Spleen (tissue), 7 donors: ENCODE measurements at regions not wholly inside any gene's neighbourhood (a gene's known extent, or its start where the extent isn't known, plus 50 kb on each side); places are given as distances from the start of the nearest gene placed in this dataset.

Experiments
- CTCF ChIP-seq, 11 experiments: fragments of 200-600 bp in 7 of 11; fragments of 450-650 bp in 4 of 11; sonication (generic) in 4 of 11; IDR thresholded peaks in 8 of 11; conservative IDR thresholded peaks in 3 of 11; 1 replicate in 7 of 11; 2 replicates in 4 of 11; pipeline versions ENCODE4 v1.4.0 to v1.8.0; 2016 to 2021; ENCODE audit warnings: antibody characterized with exemption in 11 of 11, inconsistent platforms in 4 of 11, mild to moderate bottlenecking in 1 of 11
- POLR2A ChIP-seq, 3 donors: fragments of 450-650 bp; IDR thresholded peaks; one replicate each; pipeline ENCODE4 v1.5.1; 2017; ENCODE audit warnings: antibody characterized with exemption in 3 of 3, mild to moderate bottlenecking in 1 of 3
- donor health status: DM: no; HTN: no; CAD: no; lungs with moderate emphysema.
- donor health status: DM: no; HTN: no; CAD: no.
- donor health status: DM: no; HTN: no; CAD: no.

- no peak for TF ChIP-seq POLR2A (IDR thresholded peaks at IDR 0.05)
- TF ChIP-seq CTCF (IDR thresholded peaks at IDR 0.05 in 8 of 11, conservative IDR thresholded peaks at IDR 0.05 in 3 of 11): no peak
Observed at GRCh38 chr14:104247336-104248202, 109.2 kb downstream of the KIF26A start.
